Stimulated activated CD4-positive, alpha-beta T cell treated with anti-CD3 and anti-CD28 coated beads, Interleukin-1b, Interleukin-23, amount 100 ng/mL, for 24 hours (primary cell): ENCODE measurements at regions not wholly inside any gene's neighbourhood (a gene's known extent, or its start where the extent isn't known, plus 50 kb on each side); places are given as distances from the start of the nearest gene placed in this dataset.
"Not testable (repeated sequence)": the region's sequence is repeated elsewhere in the genome, so short reads cannot be mapped to it uniquely, and the experiment has no call there.

Experiments used
- DNase-seq, 4 experiments: peaks; one replicate each; pipeline ENCODE4 v3.0.0-alpha.2; 2020; ENCODE audit warnings: low read depth in 4 of 4, low spot score in 1 of 4

DNA sequence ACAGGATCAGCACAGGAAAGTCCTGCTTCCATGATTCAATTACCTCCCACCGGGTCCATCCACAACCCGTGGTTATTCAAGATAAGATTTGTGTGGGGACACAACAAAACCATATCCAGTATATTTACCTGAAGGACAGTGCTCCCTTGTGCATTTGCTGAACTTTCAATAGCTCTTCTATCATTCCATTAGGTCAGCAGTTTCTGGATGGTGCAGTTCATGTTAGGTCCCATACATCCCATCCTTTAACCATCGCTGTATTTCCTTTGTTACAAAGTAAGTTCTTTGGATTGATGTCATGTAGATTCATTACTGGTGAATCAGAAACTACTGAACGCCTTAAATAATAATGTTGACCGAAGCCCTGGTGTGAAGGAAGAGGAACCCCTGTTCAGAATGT lies 775.9 kb downstream of the TRIML1 start:
- no peak for DNase-seq

DNA sequence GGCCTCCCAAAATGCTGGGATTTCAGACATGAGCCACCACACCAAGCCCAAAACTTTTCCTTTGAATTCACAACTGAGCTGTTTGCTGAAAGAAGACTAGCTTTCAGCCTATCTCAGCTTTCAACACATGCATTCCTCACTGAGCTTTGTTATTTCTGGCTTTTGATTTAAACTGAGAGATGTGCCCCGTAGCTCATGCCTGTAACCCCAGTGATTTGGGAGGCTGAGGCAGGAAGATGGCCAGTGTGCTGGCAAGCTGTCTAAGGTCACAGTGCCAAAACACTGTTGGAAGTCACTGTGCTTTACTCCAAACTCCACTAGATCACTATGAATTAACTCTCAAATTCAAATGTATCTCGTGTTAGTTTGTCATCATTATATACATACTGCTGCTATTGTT lies 779.5 kb downstream of the TRIML1 start:
- no peak for DNase-seq

DNA sequence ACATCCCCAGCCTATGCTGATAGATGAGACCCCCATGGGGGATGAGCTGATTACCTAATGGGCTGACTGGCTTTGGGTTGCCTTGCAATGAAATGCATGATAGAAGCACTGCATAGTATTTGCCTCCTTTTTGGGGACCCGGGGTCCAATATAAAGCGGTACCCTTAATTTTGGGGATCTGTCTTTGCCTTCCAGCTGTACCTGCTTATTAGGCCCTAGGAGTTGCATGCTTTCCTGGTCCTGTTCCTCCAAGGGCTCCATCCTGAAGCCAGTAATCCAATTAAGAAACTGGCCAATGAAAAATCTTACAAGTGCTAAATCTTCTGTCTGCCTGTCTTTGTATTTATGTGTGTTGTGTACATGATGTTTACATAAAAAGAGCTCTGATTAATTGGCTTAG lies 791.6 kb downstream of the TRIML1 start:
- no peak for DNase-seq

DNA sequence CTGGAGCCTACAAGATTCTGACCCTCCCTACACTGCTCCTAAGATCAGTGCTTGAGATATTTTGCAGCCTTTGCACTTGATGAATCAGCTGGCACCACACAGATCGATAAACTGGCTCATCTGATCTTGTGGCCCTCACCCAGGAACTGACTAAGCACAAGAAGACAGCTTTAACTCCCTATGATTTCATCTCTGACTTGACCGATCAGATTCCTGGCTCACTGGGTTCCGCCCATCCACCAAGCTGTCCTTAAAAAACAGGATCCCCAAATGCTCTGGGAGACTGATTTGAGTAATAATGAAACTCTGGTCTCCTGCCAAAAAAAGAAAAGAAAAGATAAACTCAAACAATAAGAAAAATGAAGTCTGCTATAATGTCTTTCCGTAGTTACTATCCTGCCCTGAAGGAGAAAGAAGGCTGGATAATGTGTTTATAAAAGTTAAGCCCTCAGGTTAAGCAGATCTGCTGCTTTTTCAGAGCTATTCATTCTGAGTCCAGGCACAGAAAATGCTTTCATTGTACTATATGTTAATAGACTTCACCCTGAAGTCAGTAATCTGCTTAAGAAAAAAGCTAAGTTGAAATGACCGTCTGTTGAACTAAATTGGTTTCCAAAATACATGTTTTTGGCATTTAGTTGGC lies 795.2 kb downstream of the TRIML1 start:
- no peak for DNase-seq

DNA sequence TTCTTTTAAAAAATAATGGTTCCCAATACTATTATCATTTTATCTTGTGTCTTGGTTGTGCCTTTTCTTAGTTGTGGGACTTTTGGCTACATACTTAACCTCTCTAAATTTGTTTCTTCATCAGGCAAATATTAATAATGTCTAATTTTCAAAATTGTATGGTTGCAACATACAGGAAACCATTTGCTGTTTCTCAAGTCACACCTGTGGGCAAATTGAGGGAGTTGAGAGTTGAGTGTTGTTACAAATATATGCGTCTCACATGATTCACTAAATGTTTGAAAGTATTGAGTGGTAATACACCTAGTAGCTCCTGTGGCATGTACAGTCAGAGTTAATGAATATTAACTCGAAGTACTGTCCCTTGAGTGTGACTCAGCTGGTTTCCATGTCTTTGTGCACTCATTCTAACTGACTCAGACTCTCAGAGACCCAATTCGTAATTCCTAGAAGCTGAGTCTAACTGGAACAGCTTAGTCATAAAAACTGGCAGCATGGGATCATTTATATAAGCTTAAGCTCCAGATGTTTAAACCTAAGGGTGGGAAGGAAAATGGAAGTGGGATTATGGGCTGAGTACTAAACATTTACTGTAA lies 802.4 kb downstream of the TRIML1 start:
- DNase-seq: no peak

DNA sequence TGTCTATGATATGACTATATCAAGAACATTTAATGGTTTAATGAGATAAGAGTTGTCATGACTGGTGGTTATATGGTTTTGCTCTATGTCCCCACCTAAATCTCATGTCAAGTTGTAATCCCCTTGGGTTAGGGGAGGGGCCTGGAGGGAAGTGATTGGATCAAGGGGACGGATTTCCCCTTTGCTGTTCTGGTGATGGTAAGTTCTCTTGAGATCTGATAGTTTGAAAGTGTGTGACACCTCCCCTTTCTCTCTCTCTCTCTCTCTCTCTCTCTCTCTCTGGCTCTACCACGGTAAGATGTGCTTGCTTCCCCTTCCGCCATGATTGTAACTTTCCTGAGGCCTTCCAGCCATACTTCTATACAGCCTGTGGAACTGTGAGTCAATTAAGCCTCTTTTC lies 803.4 kb downstream of the TRIML1 start:
- DNase-seq: no peak

DNA sequence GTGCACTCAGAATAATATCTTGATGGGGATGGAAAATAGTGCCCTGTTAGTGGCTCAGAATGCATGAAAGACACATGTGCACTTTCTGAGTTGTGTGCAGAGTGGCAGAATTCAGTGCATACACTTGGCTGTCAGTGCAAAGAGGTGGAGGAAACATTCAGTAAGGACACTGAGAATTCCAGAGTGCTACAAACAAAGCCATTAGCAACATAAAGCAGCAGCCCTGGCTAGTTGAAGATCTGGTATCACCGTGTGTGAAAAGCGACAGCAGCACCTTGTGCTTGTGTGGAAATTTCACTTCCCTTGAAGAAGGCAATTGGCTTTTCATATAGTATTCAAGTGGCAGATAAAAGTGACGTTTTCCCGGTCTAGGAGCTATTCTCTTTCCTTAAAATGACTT lies 810.4 kb downstream of the TRIML1 start:
- no peak for DNase-seq

DNA sequence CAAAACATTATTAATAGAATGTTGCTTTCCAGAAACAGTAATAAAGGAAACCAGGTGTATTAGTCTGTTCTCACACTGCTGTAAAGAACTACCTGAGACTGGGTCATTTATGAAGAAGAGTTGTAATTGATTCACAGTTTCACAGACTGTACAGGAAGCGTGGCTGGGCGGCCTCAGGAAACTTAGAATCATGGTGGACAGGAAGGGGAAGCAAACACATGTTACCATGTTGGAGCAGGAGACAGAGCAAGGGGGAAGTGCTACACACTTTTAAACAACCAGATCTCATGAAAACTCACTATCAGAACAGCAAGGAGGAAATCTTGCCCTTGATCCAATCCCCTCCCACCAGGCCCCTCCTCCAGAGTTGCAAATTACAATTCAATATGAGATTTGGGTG lies 815.8 kb downstream of the TRIML1 start:
- no peak for DNase-seq

DNA sequence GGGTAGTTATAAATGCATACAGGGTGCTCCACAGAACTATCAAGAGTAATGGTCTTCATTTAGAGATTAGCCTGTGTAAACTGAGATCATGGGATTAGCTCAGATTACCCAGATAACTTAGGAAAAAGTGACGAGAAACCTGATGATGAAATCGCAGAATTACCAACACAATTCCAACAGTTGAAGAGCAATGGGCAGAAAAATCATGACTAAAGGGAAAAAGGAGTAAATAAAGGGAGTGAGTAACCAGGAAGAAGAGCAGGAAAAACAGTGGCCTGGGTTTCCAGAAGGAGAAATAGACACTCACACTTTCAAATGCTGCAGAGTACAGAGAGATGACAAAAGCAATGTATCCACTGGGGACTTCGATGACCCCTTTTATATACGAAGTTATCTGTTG lies 817.3 kb downstream of the TRIML1 start:
- no peak for DNase-seq

DNA sequence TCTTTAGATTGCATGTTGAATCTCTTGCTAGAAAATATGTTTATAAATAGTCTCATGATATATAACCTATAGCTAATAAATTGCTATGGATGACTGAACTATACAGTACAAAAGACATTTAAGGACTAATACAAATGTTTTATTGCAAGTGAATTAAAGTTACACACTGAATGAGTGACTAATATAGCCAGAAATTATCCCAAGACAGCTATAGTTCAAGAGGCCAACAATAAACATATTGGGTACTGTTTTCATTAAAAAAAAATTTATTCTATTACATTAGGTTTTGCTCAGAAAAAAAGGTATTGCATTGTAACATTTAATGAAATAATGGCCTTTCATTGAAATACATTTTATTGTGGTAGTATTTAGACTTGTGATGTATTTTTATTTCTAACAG lies 819.1 kb downstream of the TRIML1 start:
- DNase-seq: no peak

DNA sequence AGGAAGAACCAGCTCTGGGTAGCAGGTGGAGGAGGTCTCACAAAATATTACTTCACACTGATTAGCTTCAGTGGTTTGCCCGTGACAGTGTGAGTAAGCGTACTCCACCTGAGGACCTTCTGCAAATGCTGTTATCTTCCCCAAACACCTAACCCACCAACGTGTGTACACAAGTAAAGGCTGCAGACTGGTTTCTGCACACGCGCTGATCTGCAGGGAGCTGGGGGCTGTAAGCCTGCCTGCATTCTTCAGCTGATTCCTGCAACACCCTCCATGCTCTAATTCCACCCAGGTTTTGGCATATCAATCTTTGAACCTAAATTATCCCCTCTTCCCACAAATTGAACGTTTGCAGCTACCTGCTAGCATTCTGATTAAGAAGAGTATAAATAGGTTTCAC lies 820.2 kb downstream of the TRIML1 start:
- DNase-seq: no peak

DNA sequence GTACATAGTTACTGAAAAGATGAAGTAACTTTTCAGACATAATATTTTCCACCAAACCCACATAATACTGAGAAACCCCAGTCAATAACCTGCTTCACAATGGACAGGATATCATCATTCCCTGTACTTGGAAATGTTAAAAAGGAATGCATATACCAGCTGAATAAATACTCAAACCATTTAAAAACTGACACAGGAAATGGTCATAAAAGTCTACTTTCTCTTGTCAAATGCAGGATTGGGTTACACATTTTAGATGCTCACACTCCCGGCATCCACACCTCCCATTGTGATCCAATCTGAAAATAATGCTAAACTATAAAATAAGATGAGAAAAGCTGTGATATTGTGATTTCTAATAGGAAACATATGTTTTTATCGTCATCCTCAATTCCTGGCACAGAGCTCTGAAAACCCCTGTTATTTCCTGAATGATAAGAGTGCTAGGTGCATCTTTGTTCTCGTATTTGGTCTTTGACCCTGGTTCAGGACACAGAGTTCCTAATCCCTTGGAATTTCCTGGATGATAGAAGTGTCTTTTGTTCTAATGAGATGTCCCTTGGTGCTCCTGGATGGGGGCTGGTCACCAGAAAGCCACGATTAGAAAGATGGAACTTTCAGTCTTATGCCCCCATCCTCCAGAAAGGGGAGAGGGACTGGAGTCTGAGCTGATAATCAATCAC lies 821.3 kb downstream of the TRIML1 start:
- no peak for DNase-seq

DNA sequence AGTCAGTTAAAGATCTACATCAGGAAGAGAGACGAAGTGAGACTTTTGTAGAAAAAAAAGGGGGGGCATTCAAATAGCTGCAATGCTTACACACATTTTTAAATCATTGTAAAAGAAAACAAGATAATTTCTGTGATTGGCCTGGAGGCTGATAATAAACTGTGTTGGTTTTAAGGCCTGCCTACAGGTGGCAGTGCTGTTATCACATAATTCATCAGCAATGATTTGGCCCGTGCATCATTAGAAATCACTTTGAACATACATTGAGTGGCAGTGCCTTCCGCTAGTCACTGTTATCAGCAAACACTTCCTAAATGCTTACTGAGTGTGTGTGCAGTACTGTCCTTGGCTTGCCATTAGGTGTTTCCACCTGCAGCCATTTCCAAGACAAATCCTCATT lies 831.9 kb downstream of the TRIML1 start:
- DNase-seq: no peak

DNA sequence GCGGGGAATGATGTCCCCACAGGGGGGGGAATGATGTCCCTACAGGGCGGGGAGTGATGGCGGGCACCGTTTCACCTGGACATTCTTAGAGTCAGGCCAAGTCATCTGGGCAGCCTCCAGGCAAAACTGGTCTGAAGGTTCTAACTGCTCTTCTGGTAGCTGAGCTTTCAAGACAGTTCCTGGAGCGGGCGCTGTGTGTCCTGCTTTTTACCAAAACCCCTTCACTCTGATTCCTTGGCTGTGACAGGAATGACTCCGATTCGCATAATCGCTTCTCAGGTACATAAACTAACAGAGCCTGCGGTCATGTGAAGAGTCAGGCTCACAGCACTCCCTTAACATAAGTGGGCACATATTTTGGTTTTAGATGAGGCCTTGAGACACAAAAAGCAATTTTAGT lies 836.0 kb downstream of the TRIML1 start:
- no peak for DNase-seq

DNA sequence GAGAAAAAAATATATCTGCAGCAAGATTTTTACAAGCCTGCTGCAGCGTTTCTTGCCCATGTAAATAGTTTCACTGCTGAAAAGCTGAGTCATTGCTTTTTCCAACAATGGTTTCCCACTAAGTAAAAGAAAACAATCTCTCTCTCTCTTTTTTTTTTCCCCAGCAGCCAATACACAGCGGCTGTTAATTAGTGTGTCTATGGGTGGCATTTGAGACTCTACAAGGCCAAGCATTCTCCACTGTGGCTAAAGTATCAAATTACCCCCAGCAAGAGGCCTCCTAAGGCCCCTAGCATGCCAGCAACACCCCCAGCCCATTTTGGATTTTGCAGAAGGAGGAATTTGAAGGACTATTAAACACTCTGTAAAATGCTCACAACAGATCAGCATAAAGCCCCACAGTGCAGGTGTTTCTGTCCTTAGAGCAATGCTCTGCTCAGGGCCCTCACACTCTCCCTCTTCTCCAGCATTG lies 837.4 kb downstream of the TRIML1 start:
- no peak for DNase-seq

DNA sequence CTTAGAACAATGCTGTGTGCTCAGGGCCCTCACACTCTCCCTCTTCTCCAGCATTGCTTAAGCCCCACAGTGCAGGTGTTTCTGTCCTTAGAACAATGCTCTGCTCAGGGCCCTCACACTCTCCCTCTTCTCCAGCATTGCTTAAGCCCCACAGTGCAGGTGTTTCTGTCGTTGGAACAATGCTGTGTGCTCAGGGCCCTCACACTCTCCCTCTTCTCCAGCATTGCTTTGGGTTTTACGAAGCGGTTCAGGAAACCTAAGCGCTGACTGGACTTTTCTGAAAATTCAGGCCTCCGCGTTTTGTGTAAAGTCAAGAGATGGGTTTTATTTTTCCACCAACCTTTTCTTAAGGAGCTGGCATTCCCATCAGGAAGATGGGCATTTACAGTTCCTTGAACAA lies 838.0 kb downstream of the TRIML1 start:
- not testable (repeated sequence) for DNase-seq

DNA sequence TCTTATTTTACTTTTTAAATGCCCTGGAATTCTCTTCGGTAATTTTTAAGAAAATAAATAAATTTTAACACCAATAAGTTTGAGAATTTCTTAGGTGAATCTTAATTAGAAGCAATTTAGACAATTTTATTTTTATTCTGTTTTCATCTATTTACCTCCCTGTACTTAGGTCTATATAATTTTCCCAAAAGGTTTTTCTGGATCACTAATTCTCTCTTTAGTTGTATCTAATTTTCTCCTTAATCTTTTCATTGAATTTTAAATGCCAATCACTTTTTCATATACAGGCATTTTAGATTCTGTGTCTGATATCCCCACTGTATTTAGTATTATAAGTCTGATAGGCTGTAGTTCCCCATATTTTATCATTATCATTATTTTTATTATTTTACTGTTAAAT lies 845.3 kb downstream of the TRIML1 start:
- no peak for DNase-seq

DNA sequence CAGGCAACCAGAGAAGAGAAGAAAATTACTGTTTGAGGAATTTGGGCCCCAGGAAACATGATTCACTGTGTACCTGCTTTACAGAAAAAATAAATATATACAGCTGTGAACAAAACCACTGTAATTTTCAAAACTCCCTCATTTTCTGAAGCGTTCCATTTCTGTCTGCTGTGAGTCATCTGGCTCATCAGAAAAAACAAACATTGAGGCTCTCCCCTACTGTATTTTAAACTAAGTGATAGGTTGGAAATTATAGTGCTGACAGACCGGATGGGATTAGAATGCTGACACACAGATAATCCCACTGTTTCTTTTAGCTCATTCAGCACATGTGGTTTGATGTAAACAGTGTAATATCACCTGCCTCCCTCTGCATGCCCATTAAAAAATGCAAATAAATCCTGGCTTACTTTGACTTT lies 847.0 kb downstream of the TRIML1 start:
- no peak for DNase-seq

DNA sequence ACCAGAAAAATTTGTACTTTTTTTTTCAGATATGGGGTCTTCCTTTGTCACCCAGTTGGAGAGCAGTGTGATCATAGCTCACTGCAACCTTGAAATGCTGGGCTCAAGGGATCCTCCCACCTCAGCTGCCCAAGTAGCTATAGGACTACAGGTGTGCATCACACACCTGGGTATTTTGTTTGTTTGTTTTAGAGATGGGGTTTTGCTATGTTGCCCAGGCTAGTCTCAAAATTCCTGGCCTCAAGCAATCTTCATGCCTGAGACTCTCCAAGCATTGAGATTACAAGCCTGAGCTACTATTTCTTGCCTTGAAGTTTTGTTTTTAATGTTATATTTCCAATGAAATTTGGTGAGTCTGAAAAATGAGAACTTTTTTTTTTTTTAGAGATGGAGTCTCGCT lies 847.8 kb downstream of the TRIML1 start:
- DNase-seq: no peak

DNA sequence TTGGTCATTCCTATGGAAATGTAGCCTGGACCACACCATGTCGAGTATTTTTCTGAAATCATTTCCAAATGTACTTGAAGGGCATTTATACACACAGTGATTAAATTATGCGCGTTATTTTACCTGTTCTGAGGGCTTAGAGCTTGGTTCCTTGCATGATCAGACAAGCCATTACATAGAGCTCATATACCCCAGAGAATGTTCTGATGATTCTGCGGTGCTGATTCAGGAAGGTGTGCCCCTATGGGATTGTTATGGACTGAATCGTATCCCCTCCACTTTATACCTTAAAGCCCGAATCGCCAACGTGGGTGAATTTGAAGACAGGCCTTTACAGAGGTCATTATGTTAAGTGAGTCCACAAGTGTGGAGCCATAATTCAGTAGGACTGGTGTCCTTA lies 848.9 kb downstream of the TRIML1 start:
- no peak for DNase-seq

DNA sequence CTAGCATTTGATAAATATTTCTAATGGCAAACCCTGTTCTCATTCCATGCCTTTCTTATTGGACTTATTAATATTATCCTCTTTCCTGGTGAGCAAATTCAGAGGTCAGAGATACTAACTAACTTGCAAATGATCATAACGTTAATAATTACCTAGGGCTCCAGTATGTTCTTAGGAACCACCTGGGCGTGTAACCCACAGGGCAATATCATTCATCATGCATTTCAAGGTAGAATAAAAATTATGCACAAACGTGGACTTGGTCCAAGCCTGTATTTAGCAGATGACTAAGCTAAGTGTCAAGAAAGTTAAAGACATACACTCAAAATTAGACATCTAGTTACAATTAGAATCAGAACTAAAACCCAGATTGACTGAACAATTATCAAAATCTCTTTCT lies 850.1 kb downstream of the TRIML1 start:
- DNase-seq: no peak

DNA sequence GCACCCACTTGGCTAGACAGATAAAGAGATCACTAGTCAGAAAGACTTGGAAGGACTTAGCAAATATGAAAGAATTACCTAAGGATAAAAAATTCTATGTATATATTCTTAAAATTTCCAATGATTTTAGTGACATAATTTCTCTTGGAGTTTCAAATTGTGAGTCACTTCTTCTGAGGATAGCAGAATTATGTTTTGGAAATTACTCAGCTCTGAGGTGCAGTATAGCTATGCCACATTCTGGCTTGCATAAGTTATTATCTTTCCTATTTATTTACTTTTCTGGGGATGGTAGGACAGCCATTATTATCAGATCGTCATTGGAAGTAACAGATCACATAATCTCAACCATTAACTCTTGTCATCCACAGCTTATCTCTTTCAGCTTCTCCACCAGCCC lies 853.5 kb downstream of the TRIML1 start:
- DNase-seq: no peak

DNA sequence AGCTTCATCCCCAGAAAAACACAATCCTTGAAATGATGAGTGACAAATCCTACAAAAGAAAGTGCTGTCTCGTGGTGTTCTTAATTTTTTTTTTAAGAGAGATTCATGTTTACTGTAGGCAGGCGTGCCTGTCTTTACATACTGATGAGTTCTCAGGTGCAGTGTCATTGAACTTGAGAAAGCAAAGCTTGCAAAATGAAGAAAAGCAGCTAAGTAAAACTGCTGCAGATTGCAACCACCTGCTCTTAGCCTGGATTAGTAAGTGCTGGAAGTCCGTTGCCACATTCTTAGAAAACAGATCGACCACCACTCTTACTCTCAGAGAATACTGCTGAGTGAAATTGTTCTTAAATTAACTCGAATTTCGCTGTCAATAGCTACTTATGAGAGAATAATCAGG lies 854.6 kb downstream of the TRIML1 start:
- no peak for DNase-seq
